ENCODE measurements at regions not wholly inside any gene's neighbourhood (a gene's known extent, or its start where the extent isn't known, plus 50 kb on each side); places are given as distances from the start of the nearest gene placed in this dataset.

DNA sequence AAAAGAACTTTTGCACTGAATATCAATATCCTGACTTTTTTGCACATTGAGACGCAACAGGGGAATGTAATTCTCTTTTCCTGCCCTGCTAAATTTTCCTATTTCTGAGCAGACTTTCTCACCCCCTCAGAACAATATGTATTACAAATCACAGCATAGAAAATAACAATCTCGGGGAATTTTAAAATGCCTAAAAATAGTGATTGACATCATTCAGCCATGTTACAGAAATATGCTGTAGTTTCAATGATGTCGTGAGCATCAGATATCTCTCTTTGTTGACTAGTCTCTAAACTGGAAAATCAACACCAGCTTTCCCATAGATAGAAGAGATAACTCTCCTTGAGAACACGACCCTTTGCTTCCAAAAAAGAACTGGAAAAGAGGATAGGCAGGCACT, 166.7 kb downstream of the ZDHHC21 start:
- Mint-ChIP-seq H3K27ac (ENCODE audit: unreplicated experiment) (no peak overlapping the region), H3K4me3 (ENCODE audit: unreplicated experiment) (no peak overlapping the region), H3K9me3 (ENCODE audit: unreplicated experiment) (no peaks in the 10 kb centered on the region), H3K27me3 (ENCODE audit: unreplicated experiment) (peaks cover 5% of the 10 kb centered on the region), H3K36me3 (ENCODE audit: unreplicated experiment) (no peaks in the 10 kb centered on the region), H3K4me1 (ENCODE audit: unreplicated experiment) (no peaks in the 10 kb centered on the region)
- TF ChIP-seq, protein P1, sequence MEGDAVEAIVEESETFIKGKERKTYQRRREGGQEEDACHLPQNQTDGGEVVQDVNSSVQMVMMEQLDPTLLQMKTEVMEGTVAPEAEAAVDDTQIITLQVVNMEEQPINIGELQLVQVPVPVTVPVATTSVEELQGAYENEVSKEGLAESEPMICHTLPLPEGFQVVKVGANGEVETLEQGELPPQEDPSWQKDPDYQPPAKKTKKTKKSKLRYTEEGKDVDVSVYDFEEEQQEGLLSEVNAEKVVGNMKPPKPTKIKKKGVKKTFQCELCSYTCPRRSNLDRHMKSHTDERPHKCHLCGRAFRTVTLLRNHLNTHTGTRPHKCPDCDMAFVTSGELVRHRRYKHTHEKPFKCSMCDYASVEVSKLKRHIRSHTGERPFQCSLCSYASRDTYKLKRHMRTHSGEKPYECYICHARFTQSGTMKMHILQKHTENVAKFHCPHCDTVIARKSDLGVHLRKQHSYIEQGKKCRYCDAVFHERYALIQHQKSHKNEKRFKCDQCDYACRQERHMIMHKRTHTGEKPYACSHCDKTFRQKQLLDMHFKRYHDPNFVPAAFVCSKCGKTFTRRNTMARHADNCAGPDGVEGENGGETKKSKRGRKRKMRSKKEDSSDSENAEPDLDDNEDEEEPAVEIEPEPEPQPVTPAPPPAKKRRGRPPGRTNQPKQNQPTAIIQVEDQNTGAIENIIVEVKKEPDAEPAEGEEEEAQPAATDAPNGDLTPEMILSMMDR (IDR thresholded peaks at IDR 0.05) = no peak
- DNase-seq (ENCODE audit: extremely low spot score, unreplicated experiment) = no peak

DNA sequence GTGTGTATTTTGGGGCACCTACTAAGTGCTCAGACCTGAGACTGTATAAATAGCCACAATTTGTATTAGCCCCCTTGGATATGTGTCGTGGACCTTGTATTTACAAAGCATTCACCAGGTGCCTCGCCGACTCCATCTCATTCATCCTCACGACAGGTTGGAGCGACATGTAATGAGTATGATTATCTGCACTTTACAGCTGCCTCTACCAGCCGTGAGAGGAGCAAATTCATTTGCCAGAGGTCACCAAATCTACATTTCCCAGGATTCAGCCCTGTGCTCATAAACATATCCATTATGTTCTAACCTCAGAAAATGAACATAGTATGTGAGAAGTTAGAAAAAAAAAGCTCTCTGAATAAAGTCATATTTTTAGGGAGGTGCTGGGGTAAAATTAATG, 167.4 kb downstream of the ZDHHC21 start:
- DNase-seq (ENCODE audit: extremely low spot score, unreplicated experiment) = no peak
- Mint-ChIP-seq H3K9me3 (ENCODE audit: unreplicated experiment) (no peaks in the 10 kb centered on the region), H3K4me3 (ENCODE audit: unreplicated experiment) (no peak overlapping the region), H3K27me3 (ENCODE audit: unreplicated experiment) (peaks cover 5% of the 10 kb centered on the region), H3K4me1 (ENCODE audit: unreplicated experiment) (no peaks in the 10 kb centered on the region), H3K27ac (ENCODE audit: unreplicated experiment) (no peak overlapping the region), H3K36me3 (ENCODE audit: unreplicated experiment) (no peaks in the 10 kb centered on the region)
- TF ChIP-seq, protein P1 (IDR thresholded peaks at IDR 0.05) = no peak

DNA sequence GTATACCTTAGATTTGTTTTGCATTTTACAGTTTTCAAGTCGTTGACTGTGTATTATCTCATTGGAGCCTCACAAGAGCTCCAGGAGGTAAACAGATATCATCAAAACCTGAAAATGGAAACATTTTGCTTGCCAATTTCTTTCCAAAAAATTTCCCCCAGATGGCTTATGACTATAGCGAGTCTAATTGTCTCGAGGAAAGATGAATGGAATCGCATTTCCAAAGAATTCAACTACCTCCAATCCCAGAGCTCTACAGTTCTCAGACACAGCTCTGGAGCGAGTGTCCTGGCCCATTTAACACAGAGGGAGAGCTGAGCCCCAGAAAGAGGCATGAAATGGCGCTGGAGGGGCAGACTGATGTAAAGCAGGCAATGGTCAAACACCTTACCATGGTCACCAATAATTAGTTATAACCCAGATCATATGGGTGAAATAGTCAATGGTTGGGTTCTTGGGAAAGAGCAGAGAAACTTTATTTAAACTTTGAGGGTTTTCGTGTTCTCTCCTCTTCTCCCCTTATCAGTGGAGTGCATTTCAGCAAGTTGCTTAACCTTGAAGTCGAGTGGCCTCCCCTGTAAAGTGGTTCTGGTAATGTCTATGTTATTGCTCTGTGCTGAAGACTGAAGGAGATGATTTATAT, 168.2 kb downstream of the ZDHHC21 start:
- H3K4me1 Mint-ChIP-seq (ENCODE audit: unreplicated experiment) = no peaks in the 10 kb centered on the region
- no peaks in the 10 kb centered on the region for H3K9me3 Mint-ChIP-seq (ENCODE audit: unreplicated experiment)
- H3K4me3 Mint-ChIP-seq (ENCODE audit: unreplicated experiment) = no peak overlapping the region
- TF ChIP-seq, protein P1 (IDR thresholded peaks at IDR 0.05) = no peak
- no peak for DNase-seq (ENCODE audit: extremely low spot score, unreplicated experiment)
- peaks cover 5% of the 10 kb centered on the region for H3K27me3 Mint-ChIP-seq (ENCODE audit: unreplicated experiment)
- H3K36me3 Mint-ChIP-seq (ENCODE audit: unreplicated experiment) = no peaks in the 10 kb centered on the region
- H3K27ac Mint-ChIP-seq (ENCODE audit: unreplicated experiment) = no peak overlapping the region

DNA sequence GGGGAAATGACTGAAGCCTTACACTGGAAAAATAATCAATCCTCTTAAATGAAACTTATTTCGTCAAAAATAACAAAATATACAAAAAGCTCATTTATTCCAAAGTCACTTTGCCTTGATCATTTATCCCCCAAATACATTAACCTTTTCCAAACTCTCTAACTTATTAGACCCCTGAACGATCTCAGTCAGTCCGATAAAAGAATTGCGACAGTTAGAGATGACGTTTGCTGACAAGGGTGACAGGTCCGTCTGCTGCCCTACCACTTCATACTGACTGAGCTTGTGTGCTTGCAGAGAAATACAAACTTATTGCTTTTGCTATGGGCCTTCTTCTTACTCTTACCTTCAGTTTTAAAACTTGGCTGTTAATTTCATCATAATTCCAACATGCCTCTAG, 169.7 kb downstream of the ZDHHC21 start:
- Mint-ChIP-seq H3K9me3 (ENCODE audit: unreplicated experiment) (no peaks in the 10 kb centered on the region), H3K27me3 (ENCODE audit: unreplicated experiment) (peaks cover 5% of the 10 kb centered on the region), H3K36me3 (ENCODE audit: unreplicated experiment) (no peaks in the 10 kb centered on the region), H3K27ac (ENCODE audit: unreplicated experiment) (no peak overlapping the region), H3K4me3 (ENCODE audit: unreplicated experiment) (no peak overlapping the region), H3K4me1 (ENCODE audit: unreplicated experiment) (no peaks in the 10 kb centered on the region)
- TF ChIP-seq, protein P1 (IDR thresholded peaks at IDR 0.05) = no peak
- DNase-seq (ENCODE audit: extremely low spot score, unreplicated experiment) = no peak

DNA sequence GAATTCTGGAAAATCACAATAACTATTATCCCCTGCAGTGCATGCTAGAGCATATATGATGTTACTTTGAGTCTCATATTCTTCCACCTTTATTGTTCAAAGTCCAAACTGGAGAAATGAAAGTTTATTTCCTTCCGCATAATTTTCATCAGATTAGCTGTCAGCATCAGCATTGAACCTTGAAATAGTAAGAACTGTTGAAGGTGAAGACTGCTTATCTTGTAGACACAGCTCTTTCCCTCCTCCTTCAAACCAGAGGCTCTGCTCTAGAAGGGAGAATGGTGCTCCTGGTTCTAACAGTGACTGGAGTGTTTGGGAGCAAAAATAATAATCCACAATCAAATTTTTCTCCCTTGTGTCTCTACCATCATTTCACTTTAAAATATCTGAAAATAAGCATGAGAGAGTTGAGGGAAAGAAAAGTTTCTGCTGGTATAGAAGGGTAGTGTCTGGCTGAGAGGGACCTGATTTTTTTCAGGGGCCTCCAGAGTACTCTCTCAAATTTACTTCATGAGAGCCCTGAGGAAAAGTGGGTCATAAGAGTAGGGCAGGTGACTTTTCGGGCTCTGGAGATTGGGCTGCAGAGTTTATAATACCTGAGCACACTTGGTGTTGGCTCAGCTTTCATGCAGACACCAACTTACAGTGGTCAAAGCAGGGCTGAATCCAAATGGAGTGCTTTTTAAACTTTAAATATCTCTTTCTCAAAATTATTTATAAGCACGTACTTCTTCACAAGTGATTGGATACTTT, 170.4 kb downstream of the ZDHHC21 start:
- Mint-ChIP-seq H3K27me3 (ENCODE audit: unreplicated experiment) (peaks cover 5% of the 10 kb centered on the region), H3K27ac (ENCODE audit: unreplicated experiment) (no peak overlapping the region), H3K36me3 (ENCODE audit: unreplicated experiment) (no peaks in the 10 kb centered on the region), H3K4me3 (ENCODE audit: unreplicated experiment) (no peak overlapping the region), H3K4me1 (ENCODE audit: unreplicated experiment) (no peaks in the 10 kb centered on the region), H3K9me3 (ENCODE audit: unreplicated experiment) (no peaks in the 10 kb centered on the region)
- DNase-seq (ENCODE audit: extremely low spot score, unreplicated experiment) = no peak
- TF ChIP-seq, protein P1 (IDR thresholded peaks at IDR 0.05) = no peak
